PC-3 (cell line): ENCODE measurements at regions not wholly inside any gene's neighbourhood (a gene's known extent, or its start where the extent isn't known, plus 50 kb on each side); places are given as distances from the start of the nearest gene placed in this dataset.

Experiments used
- ATAC-seq: fragments of 200-7000 bp; cut with Tn5 transposase; 2 replicates; pipeline ENCODE4 v1.9.1; 2020; ENCODE audit warnings: mild to moderate bottlenecking, moderate library complexity
- BruUV-seq: library from RNA; stranded (reverse); fragments of 400-500 nt; replicated peaks from 2 replicates; lab custom pipeline; 2021; lab: Mats Ljungman, UMichigan
- CTCF ChIA-PET: fragments of 300-600 bp; sonication (Branson Sonifier 250); formaldehyde crosslinking; loops from one replicate; lab custom pipeline; 2022; ENCODE audit warnings: antibody characterized with exemption; lab: Charles Lee
- POLR2A ChIA-PET: fragments of 300-600 bp; sonication (Branson Sonifier 250); formaldehyde crosslinking; loops from one replicate; lab custom pipeline; 2022; ENCODE audit warnings: antibody characterized with exemption; ENCODE audit not compliant: unreplicated experiment; lab: Charles Lee
- DNase-seq: peaks from one replicate; pipeline ENCODE4 v3.0.0-alpha.2; 2015
- H2AFZ ChIP-seq: fragments of 300-600 bp; sonication (generic); 2 replicates; pipeline ENCODE4 v1.6.0; 2016; ENCODE audit warnings: antibody characterized with exemption, low read length
- H3F3A ChIP-seq: fragments of 300-600 bp; sonication (generic); one replicate; pipeline ENCODE4 v1.6.0; 2017; ENCODE audit warnings: antibody characterized with exemption, low read length, control low read depth, mild to moderate bottlenecking; ENCODE audit not compliant: unreplicated experiment
- H3K27ac ChIP-seq: fragments of 300-600 bp; sonication (generic); 2 replicates; pipeline ENCODE4 v1.5.1; 2016; ENCODE audit warnings: mild to moderate bottlenecking, low read length
- H3K27me3 ChIP-seq: fragments of 300-600 bp; sonication (generic); 2 replicates; pipeline ENCODE4 v1.6.1; 2016; ENCODE audit warnings: low read length, mixed read lengths
- H3K36me3 ChIP-seq: fragments of 300-600 bp; sonication (generic); 2 replicates; pipeline ENCODE4 v1.6.1; 2016; ENCODE audit warnings: low read depth, mixed run types, low read length, mixed read lengths
- H3K4me1 ChIP-seq: fragments of 300-600 bp; sonication (generic); 2 replicates; pipeline ENCODE4 v1.5.1; 2016; ENCODE audit warnings: low read length; ENCODE audit not compliant: insufficient read depth
- H3K4me2 ChIP-seq: fragments of 300-600 bp; sonication (generic); 2 replicates; pipeline ENCODE4 v1.6.0; 2016; ENCODE audit warnings: low read length
- H3K4me3 ChIP-seq: fragments of 300-600 bp; sonication (generic); 2 replicates; pipeline ENCODE4 v1.5.1; 2016; ENCODE audit warnings: mild to moderate bottlenecking, low read length, mixed read lengths
- H3K79me2 ChIP-seq: fragments of 300-600 bp; sonication (generic); 2 replicates; pipeline ENCODE4 v1.6.1; 2017; ENCODE audit warnings: low read length, mixed read lengths
- H3K9ac ChIP-seq: fragments of 300-600 bp; sonication (generic); 2 replicates; pipeline ENCODE4 v1.6.0; 2016; ENCODE audit warnings: mild to moderate bottlenecking, low read length
- H3K9me2 ChIP-seq: fragments of 300-600 bp; sonication (generic); replicated peaks from 2 replicates; pipeline ENCODE4 v1.6.1; 2016; ENCODE audit warnings: mixed run types, low read length, mixed read lengths
- H3K9me3 ChIP-seq: fragments of 300-600 bp; sonication (generic); 2 replicates; pipeline ENCODE4 v1.6.1; 2016; ENCODE audit warnings: low read length, mixed read lengths
- H4K20me1 ChIP-seq: fragments of 300-600 bp; sonication (generic); 2 replicates; pipeline ENCODE4 v1.6.1; 2016; ENCODE audit warnings: low read length, mixed read lengths
- EZH2 ChIP-seq: fragments of 300-600 bp; sonication (generic); IDR thresholded peaks from one replicate; pipeline ENCODE4 v1.6.1; 2017; ENCODE audit warnings: antibody characterized with exemption, mild to moderate bottlenecking, low read length; ENCODE audit not compliant: unreplicated experiment
- EZH2phosphoT487 ChIP-seq: fragments of 300-600 bp; sonication (generic); IDR thresholded peaks from 2 replicates; pipeline ENCODE4 v1.6.1; 2018; ENCODE audit warnings: mild to moderate bottlenecking, antibody characterized with exemption, low read length, borderline replicate concordance
- intact Hi-C: fragments of 100-400 bp; cut with micrococcal nuclease; formaldehyde crosslinking; loops from 2 replicates; pipeline ENCODE4 v1.9.0; 2023
- TF ChIP-seq, protein P1 (sequence below): fragments of 300-600 bp; sonication (generic); conservative IDR thresholded peaks from 2 replicates; pipeline ENCODE4 v1.5.1; 2017; ENCODE audit warnings: antibody characterized with exemption, low read depth, mild to moderate bottlenecking, low read length

DNA sequence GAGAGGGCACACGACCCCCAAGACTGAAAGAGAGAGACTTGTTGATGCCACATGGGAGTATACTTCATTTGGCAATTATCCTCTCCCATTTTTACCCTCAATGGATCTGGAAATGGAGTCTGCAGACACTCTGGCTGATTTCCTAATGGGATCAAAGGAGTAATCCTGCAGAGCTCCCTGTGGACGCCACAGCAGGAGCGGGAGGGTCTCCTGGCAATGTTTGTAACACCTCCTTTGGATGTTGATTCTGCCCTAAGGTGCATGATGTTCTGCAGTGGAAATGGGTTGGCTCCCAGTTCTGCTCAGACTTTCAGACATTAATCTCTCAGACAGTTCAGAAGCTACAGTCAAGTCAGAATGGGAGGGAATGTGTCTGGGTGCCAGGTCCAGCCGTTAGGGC lies 166.0 kb upstream of the WDR11 start:
- BruUV-seq, result no TSS peak
- no peak overlapping the region for H3K4me3 ChIP-seq
- DNase-seq, result no peak
- H3K79me2 ChIP-seq, result no peaks in the 10 kb centered on the region
- H4K20me1 ChIP-seq, result no peaks in the 10 kb centered on the region
- H3K9me2 ChIP-seq, result no peaks in the 10 kb centered on the region
- H3K4me1 ChIP-seq, result no peaks in the 10 kb centered on the region
- ChIA-PET POLR2A (no interaction called here), CTCF (no interaction called here)
- no peak for TF ChIP-seq EZH2
- TF ChIP-seq EZH2phosphoT487, result no peak
- TF ChIP-seq, protein P1, sequence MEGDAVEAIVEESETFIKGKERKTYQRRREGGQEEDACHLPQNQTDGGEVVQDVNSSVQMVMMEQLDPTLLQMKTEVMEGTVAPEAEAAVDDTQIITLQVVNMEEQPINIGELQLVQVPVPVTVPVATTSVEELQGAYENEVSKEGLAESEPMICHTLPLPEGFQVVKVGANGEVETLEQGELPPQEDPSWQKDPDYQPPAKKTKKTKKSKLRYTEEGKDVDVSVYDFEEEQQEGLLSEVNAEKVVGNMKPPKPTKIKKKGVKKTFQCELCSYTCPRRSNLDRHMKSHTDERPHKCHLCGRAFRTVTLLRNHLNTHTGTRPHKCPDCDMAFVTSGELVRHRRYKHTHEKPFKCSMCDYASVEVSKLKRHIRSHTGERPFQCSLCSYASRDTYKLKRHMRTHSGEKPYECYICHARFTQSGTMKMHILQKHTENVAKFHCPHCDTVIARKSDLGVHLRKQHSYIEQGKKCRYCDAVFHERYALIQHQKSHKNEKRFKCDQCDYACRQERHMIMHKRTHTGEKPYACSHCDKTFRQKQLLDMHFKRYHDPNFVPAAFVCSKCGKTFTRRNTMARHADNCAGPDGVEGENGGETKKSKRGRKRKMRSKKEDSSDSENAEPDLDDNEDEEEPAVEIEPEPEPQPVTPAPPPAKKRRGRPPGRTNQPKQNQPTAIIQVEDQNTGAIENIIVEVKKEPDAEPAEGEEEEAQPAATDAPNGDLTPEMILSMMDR, result no peak
- no peak overlapping the region for H2AFZ ChIP-seq
- no peak overlapping the region for H3K4me2 ChIP-seq
- no peaks in the 10 kb centered on the region for H3K9me3 ChIP-seq
- no peaks in the 10 kb centered on the region for H3F3A ChIP-seq
- H3K27me3 ChIP-seq, result no peaks in the 10 kb centered on the region
- no peak overlapping the region for H3K9ac ChIP-seq
- no peak overlapping the region for H3K27ac ChIP-seq
- intact Hi-C loops, result no loop called here
- no peaks in the 10 kb centered on the region for H3K36me3 ChIP-seq
- ATAC-seq, result no peak

DNA sequence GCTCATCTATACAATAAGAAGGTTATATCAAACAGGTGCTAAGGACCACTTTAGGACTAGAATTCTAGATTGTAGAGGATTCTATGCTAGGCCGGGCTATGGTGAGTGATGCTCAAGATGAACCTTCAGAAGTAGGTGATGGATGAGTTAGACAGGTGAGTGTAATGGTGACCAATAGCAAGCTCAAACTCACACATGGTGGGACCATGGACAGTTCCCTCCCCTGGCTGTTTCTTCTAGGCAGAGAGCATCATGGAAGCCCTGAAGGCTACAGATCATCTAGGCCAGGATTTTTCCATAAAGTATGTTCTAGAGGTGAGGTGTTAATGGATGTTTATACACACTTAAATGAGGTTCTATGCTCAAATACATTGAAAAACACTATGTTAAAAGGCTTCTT lies 162.2 kb upstream of the WDR11 start:
- Histone ChIP-seq H3K36me3 (no peaks in the 10 kb centered on the region), H3K27ac (no peak overlapping the region), H3K4me3 (no peak overlapping the region), H3K4me1 (no peaks in the 10 kb centered on the region), H3K4me2 (no peak overlapping the region), H3K9me2 (no peaks in the 10 kb centered on the region), H3K9me3 (no peaks in the 10 kb centered on the region), H3K79me2 (no peaks in the 10 kb centered on the region), H2AFZ (no peak overlapping the region), H3K27me3 (no peaks in the 10 kb centered on the region), H3F3A (no peaks in the 10 kb centered on the region), H3K9ac (no peak overlapping the region), H4K20me1 (no peaks in the 10 kb centered on the region)
- DNase-seq (no peak), ATAC-seq (no peak)
- no TSS peak for BruUV-seq
- POLR2A ChIA-PET, result no interaction called here
- intact Hi-C loops, result no loop called here
- CTCF ChIA-PET, result no interaction called here
- TF ChIP-seq EZH2, result no peak

DNA sequence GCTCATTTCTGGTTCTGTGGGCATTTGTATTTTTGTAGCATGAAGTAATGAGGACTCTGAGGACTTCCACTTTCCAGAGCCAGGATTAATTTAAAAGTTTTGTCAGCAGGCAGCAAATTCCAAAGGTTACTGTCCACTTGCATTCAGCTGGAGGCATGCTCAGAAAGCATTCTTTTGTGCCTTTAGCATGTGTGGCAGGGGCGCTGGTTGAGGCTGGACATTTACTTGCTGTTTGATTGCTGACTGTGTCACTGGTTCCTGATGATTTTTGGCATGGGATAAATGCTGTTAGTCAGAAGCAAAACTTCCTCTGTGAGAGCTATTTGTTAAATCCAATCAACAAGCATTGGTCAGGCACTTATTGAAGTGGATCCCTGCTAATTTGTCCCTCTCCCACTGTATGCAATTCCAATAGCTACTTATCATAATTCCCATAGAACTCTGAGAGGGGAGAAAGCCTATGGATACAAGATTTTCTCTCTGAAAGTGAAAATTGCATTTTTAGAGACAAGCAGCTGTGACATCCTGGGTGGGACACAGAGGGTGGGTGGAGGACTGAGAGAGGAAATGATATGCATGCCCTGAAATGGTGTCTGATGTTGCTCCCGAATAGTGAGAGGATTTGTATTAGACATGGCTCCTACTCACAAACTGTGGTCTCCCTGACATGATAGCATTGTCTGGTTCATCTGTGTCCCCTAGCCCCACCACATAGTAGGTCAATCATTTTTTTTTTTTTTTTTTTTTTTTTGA lies 161.2 kb upstream of the WDR11 start:
- no peaks in the 10 kb centered on the region for H3K79me2 ChIP-seq
- no peaks in the 10 kb centered on the region for H3K9me3 ChIP-seq
- H3K4me2 ChIP-seq, result no peak overlapping the region
- no peak overlapping the region for H3K9ac ChIP-seq
- no peaks in the 10 kb centered on the region for H3K27me3 ChIP-seq
- no TSS peak for BruUV-seq
- no peak overlapping the region for H3K4me3 ChIP-seq
- ATAC-seq, result peak; percentile 68
- intact Hi-C loops, result no loop called here
- H3F3A ChIP-seq, result no peaks in the 10 kb centered on the region
- no peaks in the 10 kb centered on the region for H3K4me1 ChIP-seq
- no peak overlapping the region for H3K27ac ChIP-seq
- no peaks in the 10 kb centered on the region for H3K36me3 ChIP-seq
- H3K9me2 ChIP-seq, result no peaks in the 10 kb centered on the region
- H2AFZ ChIP-seq, result no peak overlapping the region
- TF ChIP-seq EZH2phosphoT487 (no peak), EZH2 (no peak)
- TF ChIP-seq, protein P1, result no peak
- no peaks in the 10 kb centered on the region for H4K20me1 ChIP-seq
- CTCF ChIA-PET, result interaction anchor here (0.5 kb wide), 1 partner anchor 36 kb away, joined by 3 read pairs; no protein-coding TSS in a partner anchor
- DNase-seq, result peak; percentile 22
- POLR2A ChIA-PET, result no interaction called here
